Activated naive CD8-positive, alpha-beta T cell (primary cell): ENCODE measurements at regions not wholly inside any gene's neighbourhood (a gene's known extent, or its start where the extent isn't known, plus 50 kb on each side); places are given as distances from the start of the nearest gene placed in this dataset.

ENCODE experiments used
- H3K27ac Mint-ChIP-seq: one replicate; pipeline ENCODE4 v1.8.0; 2021; ENCODE audit warnings: mixed read lengths
- H3K27me3 Mint-ChIP-seq: one replicate; pipeline ENCODE4 v1.8.0; 2021; ENCODE audit warnings: mixed read lengths
- H3K36me3 Mint-ChIP-seq: one replicate; pipeline ENCODE4 v1.8.0; 2021; ENCODE audit warnings: mixed read lengths
- H3K4me1 Mint-ChIP-seq: one replicate; pipeline ENCODE4 v1.8.0; 2021; ENCODE audit warnings: low read depth, mixed read lengths
- H3K4me3 Mint-ChIP-seq: one replicate; pipeline ENCODE4 v1.8.0; 2021; ENCODE audit warnings: mild to moderate bottlenecking, mixed read lengths
- H3K9me3 Mint-ChIP-seq: one replicate; pipeline ENCODE4 v1.8.0; 2021; ENCODE audit warnings: low read depth, mixed read lengths

- H3K9me3 Mint-ChIP-seq: no peaks in the 10 kb centered on the region
- H3K4me1 Mint-ChIP-seq: no peaks in the 10 kb centered on the region
- H3K36me3 Mint-ChIP-seq: no peaks in the 10 kb centered on the region
- no peak overlapping the region for H3K4me3 Mint-ChIP-seq
- H3K27me3 Mint-ChIP-seq: peaks cover 1% of the 10 kb centered on the region
- H3K27ac Mint-ChIP-seq: no peak overlapping the region
Observed at GRCh38 chr2:35410431-35411061, 945.0 kb upstream of the CRIM1 start.

GRCh38 chr2:35409762-35410161 lies 945.8 kb upstream of the CRIM1 start:
- no peaks in the 10 kb centered on the region for H3K9me3 Mint-ChIP-seq
- H3K4me1 Mint-ChIP-seq: no peaks in the 10 kb centered on the region
- H3K27ac Mint-ChIP-seq: no peak overlapping the region
- H3K36me3 Mint-ChIP-seq: no peaks in the 10 kb centered on the region
- H3K4me3 Mint-ChIP-seq: no peak overlapping the region
- peaks cover 1% of the 10 kb centered on the region for H3K27me3 Mint-ChIP-seq

- H3K27me3 Mint-ChIP-seq: no peaks in the 10 kb centered on the region
- no peak overlapping the region for H3K4me3 Mint-ChIP-seq
- no peaks in the 10 kb centered on the region for H3K4me1 Mint-ChIP-seq
- no peaks in the 10 kb centered on the region for H3K9me3 Mint-ChIP-seq
- no peak overlapping the region for H3K27ac Mint-ChIP-seq
- no peaks in the 10 kb centered on the region for H3K36me3 Mint-ChIP-seq
Observed at GRCh38 chr2:35408320-35408719, 947.3 kb upstream of the CRIM1 start.

GRCh38 chr2:35391736-35392442 lies 963.7 kb upstream of the CRIM1 start:
- Mint-ChIP-seq H3K27me3 (no peaks in the 10 kb centered on the region), H3K4me1 (no peaks in the 10 kb centered on the region), H3K9me3 (no peaks in the 10 kb centered on the region), H3K27ac (no peak overlapping the region), H3K36me3 (no peaks in the 10 kb centered on the region), H3K4me3 (no peak overlapping the region)

- Mint-ChIP-seq H3K27me3 (no peaks in the 10 kb centered on the region), H3K4me3 (no peak overlapping the region), H3K36me3 (no peaks in the 10 kb centered on the region), H3K9me3 (no peaks in the 10 kb centered on the region), H3K27ac (no peak overlapping the region), H3K4me1 (no peaks in the 10 kb centered on the region)
Observed at GRCh38 chr2:35378791-35379190, 976.8 kb upstream of the CRIM1 start.

GRCh38 chr2:35374845-35375244 lies 980.7 kb upstream of the CRIM1 start:
- no peak overlapping the region for H3K4me3 Mint-ChIP-seq
- H3K27me3 Mint-ChIP-seq: no peaks in the 10 kb centered on the region
- no peaks in the 10 kb centered on the region for H3K36me3 Mint-ChIP-seq

GRCh38 chr2:35365859-35366258 lies 989.7 kb upstream of the CRIM1 start:
- H3K4me3 Mint-ChIP-seq: no peak overlapping the region
- H3K4me1 Mint-ChIP-seq: no peaks in the 10 kb centered on the region
- H3K9me3 Mint-ChIP-seq: no peaks in the 10 kb centered on the region
- H3K27me3 Mint-ChIP-seq: no peaks in the 10 kb centered on the region
- H3K36me3 Mint-ChIP-seq: no peaks in the 10 kb centered on the region
- no peak overlapping the region for H3K27ac Mint-ChIP-seq

More at GRCh38 chr2:35374845-35375244, 980.7 kb upstream of the CRIM1 start:
- Mint-ChIP-seq H3K4me1 (no peaks in the 10 kb centered on the region), H3K27ac (no peak overlapping the region), H3K9me3 (no peaks in the 10 kb centered on the region)

- H3K36me3 Mint-ChIP-seq: no peaks in the 10 kb centered on the region
- no peaks in the 10 kb centered on the region for H3K4me1 Mint-ChIP-seq
- H3K9me3 Mint-ChIP-seq: no peaks in the 10 kb centered on the region
- H3K27ac Mint-ChIP-seq: no peak overlapping the region
- no peaks in the 10 kb centered on the region for H3K27me3 Mint-ChIP-seq
- H3K4me3 Mint-ChIP-seq: no peak overlapping the region
Observed at GRCh38 chr2:35356332-35356731, 999.2 kb upstream of the CRIM1 start.

GRCh38 chr2:35355056-35355455 lies 1000.5 kb upstream of the CRIM1 start:
- Mint-ChIP-seq H3K36me3 (no peaks in the 10 kb centered on the region), H3K4me1 (no peaks in the 10 kb centered on the region), H3K27ac (no peak overlapping the region), H3K27me3 (no peaks in the 10 kb centered on the region), H3K4me3 (no peak overlapping the region), H3K9me3 (no peaks in the 10 kb centered on the region)

GRCh38 chr2:35347561-35347960 lies 1008.0 kb upstream of the CRIM1 start:
- no peak overlapping the region for H3K27ac Mint-ChIP-seq
- no peaks in the 10 kb centered on the region for H3K4me1 Mint-ChIP-seq
- H3K36me3 Mint-ChIP-seq: no peaks in the 10 kb centered on the region
- no peak overlapping the region for H3K4me3 Mint-ChIP-seq
- peaks cover 3% of the 10 kb centered on the region for H3K9me3 Mint-ChIP-seq
- H3K27me3 Mint-ChIP-seq: no peaks in the 10 kb centered on the region

- Mint-ChIP-seq H3K9me3 (peaks cover 3% of the 10 kb centered on the region), H3K27ac (no peak overlapping the region), H3K27me3 (no peaks in the 10 kb centered on the region), H3K36me3 (no peaks in the 10 kb centered on the region), H3K4me1 (no peaks in the 10 kb centered on the region), H3K4me3 (no peak overlapping the region)
Observed at GRCh38 chr2:35343135-35343534, 1012.4 kb upstream of the CRIM1 start.

- Mint-ChIP-seq H3K36me3 (no peaks in the 10 kb centered on the region), H3K4me3 (no peak overlapping the region), H3K4me1 (no peaks in the 10 kb centered on the region), H3K27ac (no peak overlapping the region), H3K27me3 (peaks cover 1% of the 10 kb centered on the region), H3K9me3 (no peaks in the 10 kb centered on the region)
Observed at GRCh38 chr2:35339211-35339610, 1016.4 kb upstream of the CRIM1 start.

- H3K4me3 Mint-ChIP-seq: no peak overlapping the region
- peaks cover 1% of the 10 kb centered on the region for H3K27me3 Mint-ChIP-seq
- H3K4me1 Mint-ChIP-seq: no peaks in the 10 kb centered on the region
- no peak overlapping the region for H3K27ac Mint-ChIP-seq
- H3K9me3 Mint-ChIP-seq: no peaks in the 10 kb centered on the region
- H3K36me3 Mint-ChIP-seq: no peaks in the 10 kb centered on the region
Observed at GRCh38 chr2:35337922-35338321, 1017.7 kb upstream of the CRIM1 start.

- Mint-ChIP-seq H3K27ac (no peak overlapping the region), H3K9me3 (peaks cover 4% of the 10 kb centered on the region), H3K27me3 (no peaks in the 10 kb centered on the region), H3K4me3 (no peak overlapping the region), H3K36me3 (no peaks in the 10 kb centered on the region), H3K4me1 (no peaks in the 10 kb centered on the region)
Observed at GRCh38 chr2:35314049-35314448, 1041.5 kb upstream of the CRIM1 start.

- no peak overlapping the region for H3K4me3 Mint-ChIP-seq
- no peaks in the 10 kb centered on the region for H3K36me3 Mint-ChIP-seq
- no peaks in the 10 kb centered on the region for H3K27me3 Mint-ChIP-seq
- H3K9me3 Mint-ChIP-seq: no peaks in the 10 kb centered on the region
- no peaks in the 10 kb centered on the region for H3K4me1 Mint-ChIP-seq
- H3K27ac Mint-ChIP-seq: no peak overlapping the region
Observed at GRCh38 chr2:35301369-35301768, 1054.2 kb upstream of the CRIM1 start.

- no peak overlapping the region for H3K27ac Mint-ChIP-seq
- H3K9me3 Mint-ChIP-seq: no peaks in the 10 kb centered on the region
- H3K4me3 Mint-ChIP-seq: no peak overlapping the region
- no peaks in the 10 kb centered on the region for H3K4me1 Mint-ChIP-seq
- H3K36me3 Mint-ChIP-seq: no peaks in the 10 kb centered on the region
- H3K27me3 Mint-ChIP-seq: no peaks in the 10 kb centered on the region
Observed at GRCh38 chr2:35298493-35298892, 1057.1 kb upstream of the CRIM1 start.
